ENCODE measurements at regions not wholly inside any gene's neighbourhood (a gene's known extent, or its start where the extent isn't known, plus 50 kb on each side); places are given as distances from the start of the nearest gene placed in this dataset.

- 86 to 93% (median 88%) methylated on average over 1 of the region's 1 CpG for WGBS, 5 donors
- no peak overlapping the region for H3K4me3 ChIP-seq
- H3K9me3 ChIP-seq, result no peaks in the 10 kb centered on the region
- H3K36me3 ChIP-seq, result no peaks in the 10 kb centered on the region
- H3K27ac ChIP-seq, result no peak overlapping the region
- no peaks in the 10 kb centered on the region for H3K27me3 ChIP-seq
- intact Hi-C loops (cut with DNase I; ENCODE audit: low total_unique reads), result no loop called here
- no peaks in the 10 kb centered on the region for H3K4me1 ChIP-seq
- TF ChIP-seq POLR2AphosphoS5 (IDR thresholded peaks at IDR 0.05) (no peak), POLR2A (IDR thresholded peaks at IDR 0.05) (no peak)
- DNase-seq, result no peak
Observed at GRCh38 chr4:164616961-164617360, 137.0 kb upstream of the SMIM31 start.

- Histone ChIP-seq H3K36me3 (no peaks in the 10 kb centered on the region), H3K9me3 (no peaks in the 10 kb centered on the region), H3K27ac (no peak overlapping the region), H3K4me1 (no peaks in the 10 kb centered on the region), H3K4me3 (no peak overlapping the region), H3K27me3 (no peaks in the 10 kb centered on the region)
- TF ChIP-seq POLR2A (IDR thresholded peaks at IDR 0.05) (no peak), CTCF (IDR thresholded peaks at IDR 0.05) (no peak), POLR2AphosphoS5 (IDR thresholded peaks at IDR 0.05) (no peak), EP300 (IDR thresholded peaks at IDR 0.05) (no peak)
- intact Hi-C loops (cut with DNase I; ENCODE audit: low total_unique reads), result no loop called here
- no peak for DNase-seq
Observed at GRCh38 chr4:164617426-164617825, 136.5 kb upstream of the SMIM31 start.

- peaks cover 0 to 4% (median 0%) of the 10 kb centered on the region in 3 donors for H3K27me3 ChIP-seq
- H3K9me3 ChIP-seq, result peaks cover 0 to 3% (median 0%) of the 10 kb centered on the region in 4 donors
- H3K4me3 ChIP-seq, result no peak overlapping the region
- DNase-seq, result no peak
- no peak for TF ChIP-seq POLR2AphosphoS5 (IDR thresholded peaks at IDR 0.05)
- TF ChIP-seq EP300 (IDR thresholded peaks at IDR 0.05), result no peak
- no peak for TF ChIP-seq CTCF (IDR thresholded peaks at IDR 0.05)
- TF ChIP-seq POLR2A (IDR thresholded peaks at IDR 0.05), result no peak
- H3K36me3 ChIP-seq, result no peaks in the 10 kb centered on the region
- H3K27ac ChIP-seq, result no peak overlapping the region
- H3K4me1 ChIP-seq, result no peaks in the 10 kb centered on the region
- intact Hi-C loops (cut with DNase I; ENCODE audit: low total_unique reads), result no loop called here
- 72 to 82% (median 78%) methylated on average over 3 of the region's 3 CpGs for WGBS, 5 donors
Observed at GRCh38 chr4:164617911-164618310, 136.0 kb upstream of the SMIM31 start.

- no peak for TF ChIP-seq EP300 (IDR thresholded peaks at IDR 0.05)
- TF ChIP-seq CTCF (IDR thresholded peaks at IDR 0.05), result no peak
- no peak for TF ChIP-seq POLR2AphosphoS5 (IDR thresholded peaks at IDR 0.05)
- no peak for TF ChIP-seq POLR2A (IDR thresholded peaks at IDR 0.05)
- Histone ChIP-seq H3K4me3 (no peak overlapping the region), H3K9me3 (peaks cover 0 to 20% (median 5%) of the 10 kb centered on the region in 4 donors), H3K36me3 (no peaks in the 10 kb centered on the region), H3K27ac (no peak overlapping the region), H3K27me3 (peaks cover 0 to 11% (median 0%) of the 10 kb centered on the region in 3 donors), H3K4me1 (no peaks in the 10 kb centered on the region)
- DNase-seq, result no peak
- intact Hi-C loops (cut with DNase I; ENCODE audit: low total_unique reads), result no loop called here
- WGBS, 5 donors, result 58 to 79% (median 60%) methylated on average over 4 of the region's 4 CpGs
Observed at GRCh38 chr4:164621886-164622521, 131.9 kb upstream of the SMIM31 start.

- Histone ChIP-seq H3K4me3 (no peak overlapping the region), H3K36me3 (no peaks in the 10 kb centered on the region), H3K27me3 (peaks cover 0 to 11% (median 0%) of the 10 kb centered on the region in 3 donors), H3K9me3 (peaks cover 0 to 20% (median 5%) of the 10 kb centered on the region in 4 donors), H3K27ac (no peak overlapping the region), H3K4me1 (no peaks in the 10 kb centered on the region)
- WGBS, 5 donors, result 70 to 100% (median 88%) methylated on average over 1 of the region's 1 CpG
- no peak for DNase-seq
- TF ChIP-seq CTCF (IDR thresholded peaks at IDR 0.05) (no peak), POLR2AphosphoS5 (IDR thresholded peaks at IDR 0.05) (no peak), EP300 (IDR thresholded peaks at IDR 0.05) (no peak), POLR2A (IDR thresholded peaks at IDR 0.05) (no peak)
- intact Hi-C loops (cut with DNase I; ENCODE audit: low total_unique reads), result no loop called here
Observed at GRCh38 chr4:164623099-164623498, 130.8 kb upstream of the SMIM31 start.

Measured in stomach (tissue), 8 donors.